ENCODE measurements at regions not wholly inside any gene's neighbourhood (a gene's known extent, or its start where the extent isn't known, plus 50 kb on each side); places are given as distances from the start of the nearest gene placed in this dataset.
A peak's percentile ranks its signal among the peaks of the same experiment; 100 is the strongest.

GRCh38 chr6:156402628-156403027, 374.6 kb upstream of the ARID1B start:
- no peak for DNase-seq

- DNase-seq, result no peak
Measured at GRCh38 chr6:156402227-156402626, 375.0 kb upstream of the ARID1B start.

GRCh38 chr6:156400487-156400886, 376.7 kb upstream of the ARID1B start:
- DNase-seq, result no peak

- DNase-seq, result no peak
Measured at GRCh38 chr6:156398966-156399365, 378.2 kb upstream of the ARID1B start.

- DNase-seq, result no peak
Measured at GRCh38 chr6:156398371-156398770, 378.8 kb upstream of the ARID1B start.

GRCh38 chr6:156396791-156397418, 380.3 kb upstream of the ARID1B start:
- DNase-seq, result no peak

- no peak for DNase-seq
Measured at GRCh38 chr6:156396068-156396771, 381.0 kb upstream of the ARID1B start.

GRCh38 chr6:156395276-156395675, 381.9 kb upstream of the ARID1B start:
- DNase-seq, result peak; percentile 8

GRCh38 chr6:156392648-156393047, 384.5 kb upstream of the ARID1B start:
- no peak for DNase-seq

- no peak for DNase-seq
Measured at GRCh38 chr6:156391977-156392376, 385.2 kb upstream of the ARID1B start.

- DNase-seq, result no peak
Measured at GRCh38 chr6:156391061-156391672, 386.0 kb upstream of the ARID1B start.

- DNase-seq, result no peak
Measured at GRCh38 chr6:156390621-156391020, 386.6 kb upstream of the ARID1B start.

- DNase-seq, result no peak
Measured at GRCh38 chr6:156389296-156389695, 387.9 kb upstream of the ARID1B start.

GRCh38 chr6:156387472-156387871, 389.7 kb upstream of the ARID1B start:
- DNase-seq, result no peak

GRCh38 chr6:156383059-156383458, 394.1 kb upstream of the ARID1B start:
- no peak for DNase-seq

GRCh38 chr6:156379392-156380289, 397.5 kb upstream of the ARID1B start:
- DNase-seq, result no peak

GRCh38 chr6:156378853-156379252, 398.3 kb upstream of the ARID1B start:
- no peak for DNase-seq

- no peak for DNase-seq
Measured at GRCh38 chr6:156376091-156376490, 401.1 kb upstream of the ARID1B start.

- no peak for DNase-seq
Measured at GRCh38 chr6:156359912-156360311, 417.3 kb upstream of the ARID1B start.

GRCh38 chr6:156352861-156353260, 424.3 kb upstream of the ARID1B start:
- DNase-seq, result no peak

GRCh38 chr6:156351346-156351966, 425.7 kb upstream of the ARID1B start:
- DNase-seq, result no peak

- no peak for DNase-seq
Measured at GRCh38 chr6:156350337-156350736, 426.8 kb upstream of the ARID1B start.

- DNase-seq, result no peak
Measured at GRCh38 chr6:156348849-156349248, 428.3 kb upstream of the ARID1B start.
